ENCODE measurements at regions not wholly inside any gene's neighbourhood (a gene's known extent, or its start where the extent isn't known, plus 50 kb on each side); places are given as distances from the start of the nearest gene placed in this dataset.

- TF ChIP-seq POLR2AphosphoS5 (IDR thresholded peaks at IDR 0.05; ENCODE audit: insufficient read depth in 1 of 2, low read depth in 1 of 2) (no peak), POLR2A (IDR thresholded peaks at IDR 0.05) (no peak)
- TF ChIP-seq, protein P1, sequence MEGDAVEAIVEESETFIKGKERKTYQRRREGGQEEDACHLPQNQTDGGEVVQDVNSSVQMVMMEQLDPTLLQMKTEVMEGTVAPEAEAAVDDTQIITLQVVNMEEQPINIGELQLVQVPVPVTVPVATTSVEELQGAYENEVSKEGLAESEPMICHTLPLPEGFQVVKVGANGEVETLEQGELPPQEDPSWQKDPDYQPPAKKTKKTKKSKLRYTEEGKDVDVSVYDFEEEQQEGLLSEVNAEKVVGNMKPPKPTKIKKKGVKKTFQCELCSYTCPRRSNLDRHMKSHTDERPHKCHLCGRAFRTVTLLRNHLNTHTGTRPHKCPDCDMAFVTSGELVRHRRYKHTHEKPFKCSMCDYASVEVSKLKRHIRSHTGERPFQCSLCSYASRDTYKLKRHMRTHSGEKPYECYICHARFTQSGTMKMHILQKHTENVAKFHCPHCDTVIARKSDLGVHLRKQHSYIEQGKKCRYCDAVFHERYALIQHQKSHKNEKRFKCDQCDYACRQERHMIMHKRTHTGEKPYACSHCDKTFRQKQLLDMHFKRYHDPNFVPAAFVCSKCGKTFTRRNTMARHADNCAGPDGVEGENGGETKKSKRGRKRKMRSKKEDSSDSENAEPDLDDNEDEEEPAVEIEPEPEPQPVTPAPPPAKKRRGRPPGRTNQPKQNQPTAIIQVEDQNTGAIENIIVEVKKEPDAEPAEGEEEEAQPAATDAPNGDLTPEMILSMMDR (IDR thresholded peaks at IDR 0.05): no peak
Observed at GRCh38 chr3:145536461-145536860, 624.5 kb downstream of the PLOD2 start.
